IMR-90 (cell line): ENCODE measurements at regions not wholly inside any gene's neighbourhood (a gene's known extent, or its start where the extent isn't known, plus 50 kb on each side); places are given as distances from the start of the nearest gene placed in this dataset.

Source experiments
- ATAC-seq: fragments of 200-7000 bp; cut with Tn5 transposase; 2 replicates; pipeline ENCODE4 v1.9.1; 2020; ENCODE audit warnings: low read depth, mild to moderate bottlenecking, moderate library complexity
- BruUV-seq: library from RNA; stranded (reverse); fragments of 400-500 nt; replicated peaks from 2 replicates; lab custom pipeline; 2021; lab: Mats Ljungman, UMichigan
- CTCF ChIA-PET: fragments of 300-600 bp; formaldehyde crosslinking; extraction: SDS; loops from one replicate; lab custom pipeline; 2021; ENCODE audit warnings: antibody characterized with exemption; lab: Yijun Ruan, JAX
- POLR2A ChIA-PET: fragments of 300-600 bp; sonication (Branson Sonifier 250); formaldehyde crosslinking; loops from one replicate; lab custom pipeline; 2022; ENCODE audit warnings: antibody characterized with exemption; ENCODE audit not compliant: unreplicated experiment; lab: Charles Lee
- DNase-seq: peaks from one replicate; pipeline ENCODE4 v3.0.0; 2013
- H2AFZ ChIP-seq: replicated peaks from 2 replicates; pipeline ENCODE3; 2013; ENCODE audit warnings: low read length, mild to moderate bottlenecking; ENCODE audit not compliant: poor library complexity
- H2AK5ac ChIP-seq: 2 replicates; pipeline ENCODE4 v1.6.1; 2013; ENCODE audit warnings: low read depth, low read length, inconsistent platforms
- H2AK9ac ChIP-seq: replicated peaks from 2 replicates; pipeline ENCODE3; 2013; ENCODE audit warnings: mild to moderate bottlenecking, low read depth, low read length, moderate library complexity; ENCODE audit not compliant: poor library complexity
- H2BK120ac ChIP-seq: 2 replicates; pipeline ENCODE4 v1.6.1; 2013; ENCODE audit warnings: low read depth, low read length, inconsistent platforms
- H2BK15ac ChIP-seq: 3 replicates; pipeline ENCODE4 v1.6.1; 2013; ENCODE audit warnings: low read depth, low read length, inconsistent platforms
- H2BK20ac ChIP-seq: 2 replicates; pipeline ENCODE4 v1.6.1; 2013; ENCODE audit warnings: low read depth, mild to moderate bottlenecking, inconsistent platforms, low read length, moderate library complexity
- H2BK5ac ChIP-seq: 2 replicates; pipeline ENCODE4 v1.6.1; 2013; ENCODE audit warnings: mild to moderate bottlenecking, low read depth, low read length, inconsistent platforms; ENCODE audit not compliant: poor library complexity, severe bottlenecking
- H3K14ac ChIP-seq: replicated peaks from 2 replicates; pipeline ENCODE4 v1.6.1; 2013; ENCODE audit warnings: low read depth, low read length, inconsistent platforms
- H3K18ac ChIP-seq: 2 replicates; pipeline ENCODE4 v1.6.1; 2013; ENCODE audit warnings: low read depth, low read length, control low read depth
- H3K23ac ChIP-seq: 2 replicates; pipeline ENCODE4 v1.6.1; 2013; ENCODE audit warnings: low read depth, low read length, inconsistent platforms
- H3K27ac ChIP-seq: 2 replicates; pipeline ENCODE4 v1.5.1; 2013; ENCODE audit warnings: mild to moderate bottlenecking, control low read depth, low read length; ENCODE audit not compliant: insufficient read depth
- H3K27me3 ChIP-seq: 2 replicates; pipeline ENCODE4 v1.6.1; 2013; ENCODE audit warnings: low read length; ENCODE audit not compliant: control insufficient read depth, insufficient read depth
- H3K36me3 ChIP-seq: 2 replicates; pipeline ENCODE4 v1.6.1; 2013; ENCODE audit warnings: low read length, mixed read lengths; ENCODE audit not compliant: control insufficient read depth, insufficient read depth
- H3K4ac ChIP-seq: 2 replicates; pipeline ENCODE4 v1.6.1; 2013; ENCODE audit warnings: low read depth, low read length, inconsistent platforms
- H3K4me1 ChIP-seq: 2 replicates; pipeline ENCODE4 v1.6.1; 2013; ENCODE audit warnings: low read length, mixed read lengths; ENCODE audit not compliant: control insufficient read depth, insufficient read depth
- H3K4me2 ChIP-seq: 2 replicates; pipeline ENCODE4 v1.6.1; 2013; ENCODE audit warnings: low read depth, mild to moderate bottlenecking, control low read depth, low read length, moderate library complexity
- H3K4me3 ChIP-seq: 2 replicates; pipeline ENCODE4 v1.5.1; 2013; ENCODE audit warnings: low read depth, mild to moderate bottlenecking, control low read depth, low read length, moderate library complexity; ENCODE audit not compliant: insufficient read depth
- H3K56ac ChIP-seq: 2 replicates; pipeline ENCODE4 v1.6.1; 2013; ENCODE audit warnings: low read length, inconsistent platforms; ENCODE audit not compliant: insufficient read depth; ENCODE audit errors: extremely low read depth
- H3K79me1 ChIP-seq, 2 experiments: 2 replicates each; pipeline ENCODE4 v1.6.1; 2013; ENCODE audit warnings: low read length in 2 of 2, inconsistent platforms in 1 of 2, low read depth in 1 of 2
- H3K9ac ChIP-seq: 2 replicates; pipeline ENCODE4 v1.6.1; 2013; ENCODE audit warnings: low read depth, low read length, control low read depth
- H3K9me1 ChIP-seq: 2 replicates; pipeline ENCODE4 v1.6.1; 2013; ENCODE audit warnings: low read length, inconsistent platforms; ENCODE audit not compliant: insufficient read depth
- H3K9me3 ChIP-seq: 2 replicates; pipeline ENCODE4 v1.6.1; 2013; ENCODE audit warnings: low read length; ENCODE audit not compliant: control insufficient read depth, insufficient read depth
- H4K20me1 ChIP-seq: 2 replicates; pipeline ENCODE4 v1.6.1; 2013; ENCODE audit warnings: low read length, inconsistent platforms; ENCODE audit not compliant: insufficient read depth
- H4K5ac ChIP-seq: 2 replicates; pipeline ENCODE4 v1.6.1; 2013; ENCODE audit warnings: mild to moderate bottlenecking, low read depth, low read length, control low read depth
- H4K8ac ChIP-seq, 2 experiments: 2 replicates each; pipeline ENCODE4 v1.6.1; 2013; ENCODE audit warnings: low read depth in 2 of 2, low read length in 2 of 2, control low read depth in 1 of 2, inconsistent platforms in 1 of 2
- H4K91ac ChIP-seq: 2 replicates; pipeline ENCODE4 v1.6.1; 2013; ENCODE audit warnings: low read depth, low read length, inconsistent platforms; ENCODE audit not compliant: insufficient read depth
- BHLHE40 ChIP-seq: fragments of 150-350 bp; IDR thresholded peaks from 2 replicates; pipeline ENCODE4 v1.6.1; 2016; ENCODE audit warnings: mild to moderate bottlenecking, low read depth, low read length
- CEBPB ChIP-seq: IDR thresholded peaks from 2 replicates; pipeline ENCODE4 v1.6.1; 2012; ENCODE audit warnings: low read depth, low read length, improper control_type of control experiment
- CHD1 ChIP-seq: IDR thresholded peaks from 2 replicates; pipeline ENCODE4 v1.6.1; 2012; ENCODE audit warnings: low read depth, low read length, improper control_type of control experiment
- ELK1 ChIP-seq: fragments of 150-350 bp; IDR thresholded peaks from 2 replicates; pipeline ENCODE4 v1.6.1; 2016; ENCODE audit warnings: low read depth, mild to moderate bottlenecking, low read length, moderate library complexity, borderline replicate concordance
- FOS ChIP-seq: fragments of 150-350 bp; IDR thresholded peaks from 2 replicates; pipeline ENCODE4 v1.6.1; 2016; ENCODE audit warnings: low read depth, low read length
- MAFK ChIP-seq: IDR thresholded peaks from 2 replicates; pipeline ENCODE4 v1.6.1; 2012; ENCODE audit warnings: low read depth, low read length, improper control_type of control experiment
- MAZ ChIP-seq: IDR thresholded peaks from 2 replicates; pipeline ENCODE4 v1.6.1; 2012; ENCODE audit warnings: low read depth, mild to moderate bottlenecking, low read length, improper control_type of control experiment, moderate library complexity, borderline replicate concordance
- MXI1 ChIP-seq: IDR thresholded peaks from 2 replicates; pipeline ENCODE4 v1.6.1; 2012; ENCODE audit warnings: low read depth, mild to moderate bottlenecking, low read length, moderate library complexity, borderline replicate concordance
- NFE2L2 ChIP-seq: fragments of 150-350 bp; IDR thresholded peaks from 2 replicates; pipeline ENCODE4 v1.6.1; 2016; ENCODE audit warnings: low read depth, mild to moderate bottlenecking, low read length
- POLR2A ChIP-seq: IDR thresholded peaks from 2 replicates; pipeline ENCODE4 v1.6.1; 2012; ENCODE audit warnings: mild to moderate bottlenecking, low read depth, low read length
- RAD21 ChIP-seq: IDR thresholded peaks from 2 replicates; pipeline ENCODE4 v1.6.1; 2012; ENCODE audit warnings: low read length, improper control_type of control experiment
- RCOR1 ChIP-seq: IDR thresholded peaks from 2 replicates; pipeline ENCODE4 v1.6.1; 2012; ENCODE audit warnings: mild to moderate bottlenecking, low read length, improper control_type of control experiment; ENCODE audit not compliant: insufficient replicate concordance
- RFX5 ChIP-seq: IDR thresholded peaks from 2 replicates; pipeline ENCODE4 v1.8.0; 2012; ENCODE audit warnings: low read depth, mild to moderate bottlenecking, low read length, moderate library complexity
- SMC3 ChIP-seq: fragments of 150-350 bp; IDR thresholded peaks from 2 replicates; pipeline ENCODE4 v1.6.1; 2016; ENCODE audit warnings: low read depth, mild to moderate bottlenecking, antibody characterized with exemption, low read length, moderate library complexity
- WGBS, 2 experiments: methylation state at CpG; one replicate each; pipeline versions ENCODE4 v1.1.5 to v1.1.7; 2013; ENCODE audit warnings: missing lambda C conversion rate in 2 of 2; ENCODE audit not compliant: insufficient read length in 1 of 2; ENCODE audit errors: extremely low coverage in 2 of 2; 5-methylcytosine and 5-hydroxymethylcytosine counted together
- dilution Hi-C: fragments of 300-500 bp; cut with HindIII; formaldehyde crosslinking; loops from one replicate; pipeline ENCODE4 v1.14.3; 2018; ENCODE audit warnings: low sequenced_read_pairs; ENCODE audit not compliant: unreplicated experiment
- in situ Hi-C: fragments of 300-500 bp; cut with MboI; formaldehyde crosslinking; loops from 3 replicates; pipeline ENCODE4 v1.14.3; 2019; ENCODE audit warnings: low sequenced_read_pairs, inconsistent platforms, mixed read lengths
- intact Hi-C: fragments of 100-400 bp; cut with micrococcal nuclease; formaldehyde crosslinking; loops from 2 replicates; pipeline ENCODE4 v1.10.0; 2022
- TF ChIP-seq, protein P1 (sequence below): conservative IDR thresholded peaks from 2 replicates; pipeline ENCODE4 v1.5.1; 2012; ENCODE audit warnings: mild to moderate bottlenecking, low read depth, low read length, improper control_type of control experiment
- TF ChIP-seq, protein P2 (sequence below): fragments of 150-350 bp; IDR thresholded peaks from 2 replicates; pipeline ENCODE4 v1.6.1; 2017; ENCODE audit warnings: mild to moderate bottlenecking, antibody characterized with exemption, low read length, low read depth

GRCh38 chr2:26527726-26528585, 50.0 kb upstream of the OTOF start:
- WGBS, 2 experiments: no CpG with 5 or more reads among the region's 11 CpGs
- Histone ChIP-seq H3K9me1 (no peaks in the 10 kb centered on the region), H3K27me3 (peaks cover 51% of the 10 kb centered on the region), H4K5ac (no peak overlapping the region), H3K23ac (no peak overlapping the region), H2AFZ (no peak overlapping the region), H2BK20ac (no peak overlapping the region), H3K4me3 (no peak overlapping the region), H2BK120ac (no peak overlapping the region), H2AK5ac (no peak overlapping the region), H3K36me3 (no peaks in the 10 kb centered on the region), H3K18ac (no peak overlapping the region), H3K4ac (no peak overlapping the region), H4K8ac (no peak overlapping the region), H3K14ac (no peak overlapping the region), H3K9ac (no peak overlapping the region), H3K79me1 (no peaks in the 10 kb centered on the region), H3K27ac (no peak overlapping the region), H3K56ac (no peak overlapping the region), H3K4me2 (no peak overlapping the region), H2BK5ac (no peak overlapping the region), H3K9me3 (no peaks in the 10 kb centered on the region), H2BK15ac (no peak overlapping the region), H2AK9ac (no peak overlapping the region), H4K20me1 (no peaks in the 10 kb centered on the region), H3K4me1 (no peaks in the 10 kb centered on the region), H4K91ac (no peak overlapping the region)
- DNase-seq: no peak
- dilution Hi-C loops (no loop called here), intact Hi-C loops (no loop called here), in situ Hi-C loops (no loop called here)
- ATAC-seq: no peak
- BruUV-seq: no TSS peak
- CTCF ChIA-PET: no interaction called here
- TF ChIP-seq RAD21 (no peak), CEBPB (no peak), FOS (no peak), MXI1 (no peak), NFE2L2 (no peak), ELK1 (no peak), BHLHE40 (no peak), RCOR1 (no peak), SMC3 (no peak), MAFK (no peak), MAZ (no peak), POLR2A (no peak), RFX5 (no peak), CHD1 (no peak)
- TF ChIP-seq, protein P1, sequence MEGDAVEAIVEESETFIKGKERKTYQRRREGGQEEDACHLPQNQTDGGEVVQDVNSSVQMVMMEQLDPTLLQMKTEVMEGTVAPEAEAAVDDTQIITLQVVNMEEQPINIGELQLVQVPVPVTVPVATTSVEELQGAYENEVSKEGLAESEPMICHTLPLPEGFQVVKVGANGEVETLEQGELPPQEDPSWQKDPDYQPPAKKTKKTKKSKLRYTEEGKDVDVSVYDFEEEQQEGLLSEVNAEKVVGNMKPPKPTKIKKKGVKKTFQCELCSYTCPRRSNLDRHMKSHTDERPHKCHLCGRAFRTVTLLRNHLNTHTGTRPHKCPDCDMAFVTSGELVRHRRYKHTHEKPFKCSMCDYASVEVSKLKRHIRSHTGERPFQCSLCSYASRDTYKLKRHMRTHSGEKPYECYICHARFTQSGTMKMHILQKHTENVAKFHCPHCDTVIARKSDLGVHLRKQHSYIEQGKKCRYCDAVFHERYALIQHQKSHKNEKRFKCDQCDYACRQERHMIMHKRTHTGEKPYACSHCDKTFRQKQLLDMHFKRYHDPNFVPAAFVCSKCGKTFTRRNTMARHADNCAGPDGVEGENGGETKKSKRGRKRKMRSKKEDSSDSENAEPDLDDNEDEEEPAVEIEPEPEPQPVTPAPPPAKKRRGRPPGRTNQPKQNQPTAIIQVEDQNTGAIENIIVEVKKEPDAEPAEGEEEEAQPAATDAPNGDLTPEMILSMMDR: no peak
- TF ChIP-seq, protein P2, sequence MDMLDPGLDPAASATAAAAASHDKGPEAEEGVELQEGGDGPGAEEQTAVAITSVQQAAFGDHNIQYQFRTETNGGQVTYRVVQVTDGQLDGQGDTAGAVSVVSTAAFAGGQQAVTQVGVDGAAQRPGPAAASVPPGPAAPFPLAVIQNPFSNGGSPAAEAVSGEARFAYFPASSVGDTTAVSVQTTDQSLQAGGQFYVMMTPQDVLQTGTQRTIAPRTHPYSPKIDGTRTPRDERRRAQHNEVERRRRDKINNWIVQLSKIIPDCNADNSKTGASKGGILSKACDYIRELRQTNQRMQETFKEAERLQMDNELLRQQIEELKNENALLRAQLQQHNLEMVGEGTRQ: no peak
- POLR2A ChIA-PET: no interaction called here
